ENCODE measurements at regions not wholly inside any gene's neighbourhood (a gene's known extent, or its start where the extent isn't known, plus 50 kb on each side); places are given as distances from the start of the nearest gene placed in this dataset.

DNA sequence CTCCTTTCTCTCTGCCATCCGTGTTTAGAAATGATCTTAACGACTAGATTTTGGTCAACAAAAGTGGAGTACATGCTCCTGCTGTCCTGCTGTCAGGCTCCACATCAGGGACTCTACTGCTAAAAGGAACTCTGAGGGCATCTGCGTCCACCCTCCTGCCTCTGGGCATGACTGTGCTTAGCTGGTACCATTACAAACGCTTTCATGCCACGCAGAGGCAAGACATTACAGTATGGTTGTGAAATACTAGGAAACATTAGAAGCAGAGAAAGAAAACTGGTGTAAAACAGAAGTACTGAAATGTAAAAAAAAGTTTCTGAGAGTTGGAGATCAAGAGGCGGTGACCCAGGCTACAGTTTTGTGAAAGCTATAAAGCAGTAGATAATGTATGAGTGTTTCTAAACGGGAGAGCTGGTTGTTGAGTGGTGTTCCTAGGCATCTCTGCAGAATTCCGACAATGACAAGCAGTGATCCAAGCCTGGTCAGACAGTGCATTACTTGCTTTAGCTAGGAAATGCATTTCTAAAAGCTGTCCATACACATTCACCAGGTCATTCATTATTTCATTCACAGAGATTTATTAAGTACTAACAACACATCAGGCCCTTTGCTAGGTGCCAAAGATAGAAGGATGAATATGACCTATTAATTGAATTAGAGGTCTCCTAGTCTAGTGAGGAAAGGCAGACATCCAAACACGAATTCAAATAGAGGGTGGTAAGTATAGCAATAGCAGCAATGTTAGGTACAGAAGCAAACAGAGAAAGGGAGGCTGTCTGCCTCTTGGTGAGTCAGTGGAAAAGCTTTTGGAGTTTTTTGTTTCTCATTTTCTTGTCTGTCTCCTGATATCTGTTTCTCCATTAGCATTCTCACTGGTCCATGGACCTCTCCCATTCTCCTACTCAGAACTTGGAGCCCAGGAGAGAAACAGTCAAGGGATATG is 401.9 kb downstream of the LMO4 start:
- TF ChIP-seq, protein P1, sequence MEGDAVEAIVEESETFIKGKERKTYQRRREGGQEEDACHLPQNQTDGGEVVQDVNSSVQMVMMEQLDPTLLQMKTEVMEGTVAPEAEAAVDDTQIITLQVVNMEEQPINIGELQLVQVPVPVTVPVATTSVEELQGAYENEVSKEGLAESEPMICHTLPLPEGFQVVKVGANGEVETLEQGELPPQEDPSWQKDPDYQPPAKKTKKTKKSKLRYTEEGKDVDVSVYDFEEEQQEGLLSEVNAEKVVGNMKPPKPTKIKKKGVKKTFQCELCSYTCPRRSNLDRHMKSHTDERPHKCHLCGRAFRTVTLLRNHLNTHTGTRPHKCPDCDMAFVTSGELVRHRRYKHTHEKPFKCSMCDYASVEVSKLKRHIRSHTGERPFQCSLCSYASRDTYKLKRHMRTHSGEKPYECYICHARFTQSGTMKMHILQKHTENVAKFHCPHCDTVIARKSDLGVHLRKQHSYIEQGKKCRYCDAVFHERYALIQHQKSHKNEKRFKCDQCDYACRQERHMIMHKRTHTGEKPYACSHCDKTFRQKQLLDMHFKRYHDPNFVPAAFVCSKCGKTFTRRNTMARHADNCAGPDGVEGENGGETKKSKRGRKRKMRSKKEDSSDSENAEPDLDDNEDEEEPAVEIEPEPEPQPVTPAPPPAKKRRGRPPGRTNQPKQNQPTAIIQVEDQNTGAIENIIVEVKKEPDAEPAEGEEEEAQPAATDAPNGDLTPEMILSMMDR (IDR thresholded peaks at IDR 0.05) = no peak
- TF ChIP-seq POLR2A (IDR thresholded peaks at IDR 0.05) = no peak
